ENCODE measurements at regions not wholly inside any gene's neighbourhood (a gene's known extent, or its start where the extent isn't known, plus 50 kb on each side); places are given as distances from the start of the nearest gene placed in this dataset. TPM values are rescaled to one million over a fixed set of nuclear protein-coding genes. Genes with fewer than 3 reads are reported as not detected.

DNA sequence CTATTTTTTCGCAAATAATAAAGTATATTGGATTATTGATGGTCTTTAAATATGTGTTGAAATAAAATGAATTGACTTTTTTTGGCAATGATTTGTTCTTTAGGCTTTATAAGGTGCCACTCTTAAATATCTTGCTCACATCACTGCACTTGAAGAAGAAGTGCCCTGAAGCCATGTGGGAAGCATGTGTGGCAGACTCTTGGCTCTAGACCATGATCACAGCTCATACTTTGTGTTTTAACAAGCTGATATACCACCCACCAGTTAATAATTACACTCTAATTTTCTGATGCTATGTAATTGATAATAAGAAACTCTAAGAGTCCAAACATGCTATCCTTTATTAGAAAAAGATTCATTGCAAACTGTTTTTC is 52.1 kb upstream of the TGFBR2 start:
- DNase-seq (ENCODE audit: insufficient read length, low spot score, missing footprints) = peak; percentile 46
- TF ChIP-seq, protein P1, sequence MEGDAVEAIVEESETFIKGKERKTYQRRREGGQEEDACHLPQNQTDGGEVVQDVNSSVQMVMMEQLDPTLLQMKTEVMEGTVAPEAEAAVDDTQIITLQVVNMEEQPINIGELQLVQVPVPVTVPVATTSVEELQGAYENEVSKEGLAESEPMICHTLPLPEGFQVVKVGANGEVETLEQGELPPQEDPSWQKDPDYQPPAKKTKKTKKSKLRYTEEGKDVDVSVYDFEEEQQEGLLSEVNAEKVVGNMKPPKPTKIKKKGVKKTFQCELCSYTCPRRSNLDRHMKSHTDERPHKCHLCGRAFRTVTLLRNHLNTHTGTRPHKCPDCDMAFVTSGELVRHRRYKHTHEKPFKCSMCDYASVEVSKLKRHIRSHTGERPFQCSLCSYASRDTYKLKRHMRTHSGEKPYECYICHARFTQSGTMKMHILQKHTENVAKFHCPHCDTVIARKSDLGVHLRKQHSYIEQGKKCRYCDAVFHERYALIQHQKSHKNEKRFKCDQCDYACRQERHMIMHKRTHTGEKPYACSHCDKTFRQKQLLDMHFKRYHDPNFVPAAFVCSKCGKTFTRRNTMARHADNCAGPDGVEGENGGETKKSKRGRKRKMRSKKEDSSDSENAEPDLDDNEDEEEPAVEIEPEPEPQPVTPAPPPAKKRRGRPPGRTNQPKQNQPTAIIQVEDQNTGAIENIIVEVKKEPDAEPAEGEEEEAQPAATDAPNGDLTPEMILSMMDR (IDR thresholded peaks at IDR 0.05; ENCODE audit: extremely low read depth, low read depth, low read length) = no peak
- Histone ChIP-seq H2AFZ (ENCODE audit: low read length) (no peak overlapping the region), H3K4me3 (ENCODE audit: insufficient read depth, low read length) (no peak overlapping the region), H3K27ac (ENCODE audit: low read depth, low read length) (no peak overlapping the region), H3K9me3 (ENCODE audit: low read depth, low read length) (no peaks in the 10 kb centered on the region), H3K4me1 (ENCODE audit: insufficient read depth, low read length) (peaks cover 5% of the 10 kb centered on the region), H3K79me2 (ENCODE audit: insufficient read depth, low read length) (no peaks in the 10 kb centered on the region), H3K27me3 (ENCODE audit: insufficient read depth, low read length) (no peaks in the 10 kb centered on the region), H4K20me1 (ENCODE audit: insufficient read depth, low read length) (no peaks in the 10 kb centered on the region), H3K36me3 (ENCODE audit: insufficient read depth, low read length) (no peaks in the 10 kb centered on the region), H3K4me2 (ENCODE audit: insufficient read depth, low read length) (no peak overlapping the region)

DNA sequence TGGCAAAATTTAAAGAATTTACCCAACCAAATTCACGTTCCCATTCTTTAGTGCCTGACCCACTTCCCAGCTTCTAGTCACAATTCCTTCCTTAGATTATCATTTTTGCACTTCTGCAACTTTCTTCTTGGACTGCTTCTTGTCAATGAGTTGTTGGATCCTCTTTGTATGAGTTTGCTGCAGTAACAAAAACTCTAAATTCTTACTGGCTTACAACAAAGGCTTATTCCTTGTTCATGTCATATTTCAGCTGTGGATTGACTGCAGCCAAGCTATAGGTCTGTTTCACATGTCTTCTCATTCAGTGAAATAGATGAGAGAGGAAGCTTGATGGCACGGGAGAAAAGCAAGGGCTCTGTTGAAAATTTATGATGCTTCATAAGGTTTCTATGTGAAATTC is 50.4 kb upstream of the TGFBR2 start:
- no peaks in the 10 kb centered on the region for H4K20me1 ChIP-seq (ENCODE audit: insufficient read depth, low read length)
- TF ChIP-seq, protein P1 (IDR thresholded peaks at IDR 0.05; ENCODE audit: extremely low read depth, low read depth, low read length) = no peak
- H2AFZ ChIP-seq (ENCODE audit: low read length) = no peak overlapping the region
- no peak overlapping the region for H3K27ac ChIP-seq (ENCODE audit: low read depth, low read length)
- H3K4me1 ChIP-seq (ENCODE audit: insufficient read depth, low read length) = peaks cover 5% of the 10 kb centered on the region
- no peak overlapping the region for H3K4me3 ChIP-seq (ENCODE audit: insufficient read depth, low read length)
- no peaks in the 10 kb centered on the region for H3K79me2 ChIP-seq (ENCODE audit: insufficient read depth, low read length)
- H3K4me2 ChIP-seq (ENCODE audit: insufficient read depth, low read length) = no peak overlapping the region
- H3K27me3 ChIP-seq (ENCODE audit: insufficient read depth, low read length) = no peaks in the 10 kb centered on the region
- H3K36me3 ChIP-seq (ENCODE audit: insufficient read depth, low read length) = no peaks in the 10 kb centered on the region
- H3K9me3 ChIP-seq (ENCODE audit: low read depth, low read length) = no peaks in the 10 kb centered on the region
- no peak for DNase-seq (ENCODE audit: insufficient read length, low spot score, missing footprints)

Small RNA genes in the stretch of these regions (small RNA-seq; reads per million reads assigned to genes)
- gene RF01848 = not detected
